ENCODE measurements at regions not wholly inside any gene's neighbourhood (a gene's known extent, or its start where the extent isn't known, plus 50 kb on each side); places are given as distances from the start of the nearest gene placed in this dataset.
"Not testable (repeated sequence)": the region's sequence is repeated elsewhere in the genome, so short reads cannot be mapped to it uniquely, and the experiment has no call there.

- no peak for DNase-seq
These were observed 101.7 kb upstream of the MYO10 start for GRCh38 chr5:17037751-17038150.

GRCh38 chr5:17039170-17039569 is 103.1 kb upstream of the MYO10 start:
- DNase-seq = no peak

GRCh38 chr5:17042041-17042440 is 106.0 kb upstream of the MYO10 start:
- DNase-seq = no peak

- DNase-seq = no peak
These were observed 110.2 kb upstream of the MYO10 start for GRCh38 chr5:17046320-17046719.

- DNase-seq = no peak
These were observed 114.1 kb upstream of the MYO10 start for GRCh38 chr5:17050236-17050635.

- no peak for DNase-seq
These were observed 118.8 kb upstream of the MYO10 start for GRCh38 chr5:17054911-17055310.

DNA sequence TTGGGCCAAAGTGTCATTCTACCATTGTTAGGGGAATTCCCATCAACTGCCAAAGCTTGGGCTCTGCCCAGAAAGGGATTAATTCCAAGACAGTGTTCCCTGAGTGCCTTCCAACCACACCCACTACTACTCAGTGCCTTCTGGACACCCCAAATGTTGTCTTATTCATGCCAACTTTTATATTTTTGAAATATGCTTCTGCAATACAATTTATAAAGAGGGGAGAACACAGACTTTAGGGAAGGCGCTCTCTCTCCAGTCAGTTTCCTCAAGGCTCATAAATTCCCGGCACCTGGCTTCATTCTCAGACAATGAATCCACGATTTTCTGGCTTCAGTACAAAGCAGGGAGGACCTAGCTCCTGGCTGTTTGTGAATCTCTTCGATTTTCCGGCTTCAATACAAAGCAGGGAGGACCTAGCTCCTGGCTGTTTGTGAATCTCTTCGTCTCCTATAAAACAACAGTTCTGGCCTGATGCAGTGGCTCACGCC is 120.1 kb upstream of the MYO10 start:
- no peak for DNase-seq

GRCh38 chr5:17058438-17058837 is 122.3 kb upstream of the MYO10 start:
- no peak for DNase-seq

DNA sequence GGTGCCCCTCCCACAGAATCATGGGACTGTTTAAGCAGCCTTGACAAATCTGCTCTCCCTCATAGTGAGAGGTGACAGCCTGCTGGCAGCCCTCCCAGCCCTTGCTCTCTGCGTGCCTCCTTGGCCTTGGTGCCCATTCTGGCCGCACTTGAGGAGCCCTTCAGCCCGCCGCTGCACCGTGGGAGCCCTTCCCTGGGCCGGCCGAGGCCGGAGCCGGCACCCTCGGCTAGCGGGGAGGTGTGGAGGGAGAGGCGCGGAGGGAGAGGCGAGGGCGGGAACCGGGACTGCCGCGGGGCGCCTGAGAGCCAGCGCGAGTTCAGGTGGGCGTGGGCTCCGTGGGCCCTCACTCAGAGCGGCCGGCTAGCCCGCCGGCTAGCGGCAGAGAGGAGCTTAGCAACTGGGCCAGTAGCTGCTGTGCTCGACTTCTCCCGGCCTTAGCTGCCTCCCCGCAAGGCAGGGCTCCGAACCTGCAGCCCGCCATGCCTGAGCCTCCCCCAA is 125.9 kb upstream of the MYO10 start:
- DNase-seq = no peak

DNA sequence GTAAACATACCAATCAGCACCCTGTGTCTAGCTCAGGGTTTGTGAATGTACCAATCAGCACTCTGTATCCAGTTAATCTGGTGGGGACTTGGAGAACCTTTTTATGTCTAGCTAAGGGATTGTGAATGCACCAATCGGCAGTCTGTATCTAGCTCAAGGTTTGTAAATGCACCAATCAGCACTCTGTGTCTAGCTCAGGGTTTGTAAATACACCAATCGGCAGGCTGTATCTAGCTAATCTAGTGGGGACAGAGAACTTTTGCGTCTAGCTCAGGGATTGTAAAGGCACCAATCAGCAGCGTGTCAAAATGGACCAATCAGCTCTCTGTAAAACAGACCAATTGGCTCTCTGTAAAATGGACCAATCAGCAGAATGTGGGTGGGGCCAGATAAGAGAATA is 126.7 kb upstream of the MYO10 start:
- DNase-seq = not testable (repeated sequence)

DNA sequence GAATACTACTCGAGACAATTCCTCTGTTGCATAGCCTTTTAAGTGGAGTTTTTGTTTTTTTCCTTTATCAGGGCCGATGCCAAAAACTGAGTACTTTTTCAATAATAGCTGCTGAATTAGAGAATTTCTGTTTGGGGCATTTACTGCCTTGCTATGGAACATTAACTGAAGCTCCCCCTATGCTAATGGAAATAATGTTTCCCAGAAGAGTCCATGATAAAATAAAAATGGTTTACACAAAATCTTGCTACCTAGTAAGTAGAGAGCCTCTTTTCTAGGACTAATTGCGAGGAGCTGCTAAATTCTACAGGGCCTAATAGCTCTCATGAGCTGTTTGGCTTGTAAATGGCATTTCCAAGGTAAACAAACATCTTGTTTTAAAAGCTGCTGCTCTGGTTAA is 128.2 kb upstream of the MYO10 start:
- no peak for DNase-seq

- DNase-seq = no peak
These were observed 129.4 kb upstream of the MYO10 start for GRCh38 chr5:17065458-17065857.

- not testable (repeated sequence) for DNase-seq
These were observed 129.9 kb upstream of the MYO10 start for GRCh38 chr5:17066026-17066425.

DNA sequence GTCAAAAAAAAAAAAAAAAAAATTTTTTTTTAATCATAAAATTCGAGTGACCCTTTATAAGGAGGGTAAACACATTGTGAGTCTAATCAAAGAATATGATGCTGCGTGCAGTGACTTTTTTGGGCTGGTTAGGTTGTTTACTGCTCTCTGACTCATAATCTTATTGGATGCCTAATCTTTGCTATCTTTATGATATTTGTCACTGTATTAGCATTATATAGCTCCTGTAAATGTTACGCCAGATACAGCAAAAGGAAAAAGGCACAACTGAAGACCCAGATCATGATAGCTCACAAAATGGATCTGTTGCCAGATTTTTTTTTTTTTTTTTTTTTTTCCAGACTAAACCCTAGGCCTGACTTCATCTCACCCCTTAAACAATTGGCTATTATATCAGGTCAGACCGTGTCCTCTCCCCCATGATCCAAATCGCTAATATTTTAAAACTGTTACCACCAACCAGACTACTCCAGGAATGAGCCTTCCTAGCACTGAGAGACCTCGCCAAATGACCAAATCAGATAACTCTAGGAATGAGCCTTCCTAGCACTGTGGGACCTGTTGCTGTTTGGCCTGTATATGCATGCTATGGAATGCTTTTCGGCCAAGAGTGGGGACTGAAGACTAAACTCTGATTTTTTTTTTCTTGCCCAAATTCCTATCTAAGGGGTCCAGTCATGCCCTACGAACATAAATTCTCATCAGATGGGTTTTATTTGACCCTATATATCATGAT is 131.7 kb upstream of the MYO10 start:
- DNase-seq = no peak

DNA sequence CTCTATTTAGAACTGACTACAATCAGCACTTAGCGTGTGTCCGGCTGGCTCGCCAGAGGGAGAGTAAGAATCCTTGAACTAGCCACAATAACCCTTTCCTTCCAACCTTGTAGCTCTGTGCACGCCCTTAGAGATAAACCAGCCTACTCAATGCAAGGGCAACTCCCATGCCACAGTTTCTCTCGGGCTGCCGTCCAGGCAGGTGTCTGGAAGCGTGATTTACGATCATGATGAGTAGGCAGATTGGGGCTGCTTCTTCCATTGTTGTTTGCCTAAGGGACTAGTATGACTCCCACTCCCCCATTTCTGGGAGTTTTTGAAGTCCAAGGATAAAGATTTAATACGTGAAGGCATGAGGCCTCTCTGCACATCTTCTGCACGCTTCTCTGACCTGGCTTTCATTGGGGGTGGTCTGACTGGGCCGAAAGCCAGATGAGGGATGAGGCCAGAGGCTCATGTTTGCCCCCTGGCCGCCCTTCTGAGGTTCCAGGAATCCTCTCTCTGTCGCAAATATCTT is 134.0 kb upstream of the MYO10 start:
- no peak for DNase-seq

DNA sequence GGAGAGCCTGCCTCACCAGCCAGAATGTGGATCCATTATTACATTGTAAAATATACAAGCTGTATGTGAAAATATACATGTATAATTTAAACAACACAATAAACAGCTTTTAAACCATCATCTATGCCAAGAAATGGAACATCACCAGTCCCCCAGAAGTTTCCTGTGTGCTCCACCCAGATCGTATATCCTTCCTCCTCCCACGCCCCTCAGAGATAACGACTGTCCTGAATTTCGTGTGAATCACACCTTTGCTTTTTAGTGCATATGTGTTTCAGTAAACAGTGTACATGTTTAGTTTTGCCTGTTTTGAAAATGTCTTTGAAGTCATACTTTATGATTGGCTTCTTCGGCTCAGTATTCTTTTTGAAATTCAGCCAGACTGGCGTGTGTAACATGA is 134.6 kb upstream of the MYO10 start:
- DNase-seq = no peak

DNA sequence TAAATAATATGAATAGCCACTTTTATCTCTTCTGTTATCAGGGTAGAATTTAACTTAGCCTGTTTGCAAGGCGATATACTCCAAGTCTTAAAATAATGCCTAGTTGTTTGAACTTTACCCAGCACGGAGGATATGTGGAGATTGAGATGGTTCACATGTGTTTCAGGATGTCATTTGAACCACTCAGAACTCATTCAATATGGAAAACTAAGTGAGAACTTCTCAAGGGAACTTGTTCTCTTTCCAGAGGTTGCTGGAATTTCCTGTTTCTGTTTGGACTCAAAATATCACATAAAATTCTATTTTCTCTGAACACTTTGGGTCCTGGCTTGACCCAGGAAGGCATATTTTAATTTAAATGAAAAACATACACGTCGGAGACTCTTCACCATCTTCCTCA is 139.1 kb upstream of the MYO10 start:
- no peak for DNase-seq

- no peak for DNase-seq
These were observed 140.2 kb upstream of the MYO10 start for GRCh38 chr5:17076272-17076671.

GRCh38 chr5:17077440-17078233 is 139.8 kb upstream of the BASP1 start:
- DNase-seq = no peak

GRCh38 chr5:17079562-17079961 is 137.9 kb upstream of the BASP1 start:
- no peak for DNase-seq

- DNase-seq = no peak
These were observed 137.1 kb upstream of the BASP1 start for GRCh38 chr5:17080361-17080760.

DNA sequence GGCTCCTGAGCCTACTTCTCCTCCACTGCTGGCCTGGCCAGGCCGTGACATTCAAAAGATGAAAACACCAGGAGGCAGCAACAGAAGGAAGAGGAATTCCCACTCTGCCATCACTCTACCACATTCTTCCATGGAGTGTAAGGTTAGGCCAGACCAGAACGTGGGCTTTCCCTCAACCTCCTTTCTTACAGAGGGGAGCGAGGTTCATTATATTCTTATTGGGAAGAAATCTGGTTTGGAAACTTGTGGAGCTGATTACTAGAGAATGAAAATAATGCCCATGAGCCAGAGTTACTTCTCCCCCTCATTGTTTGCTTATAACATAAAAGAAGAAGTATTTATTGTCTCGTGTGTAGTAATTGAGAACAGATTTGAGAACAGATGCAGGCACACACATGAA is 136.3 kb upstream of the BASP1 start:
- no peak for DNase-seq

- not testable (repeated sequence) for DNase-seq
These were observed 134.2 kb upstream of the BASP1 start for GRCh38 chr5:17083276-17083675.

- no peak for DNase-seq
These were observed 130.4 kb upstream of the BASP1 start for GRCh38 chr5:17087035-17087434.

All from DMS53 (cell line).